GM12878 (cell line): ENCODE measurements at regions not wholly inside any gene's neighbourhood (a gene's known extent, or its start where the extent isn't known, plus 50 kb on each side); places are given as distances from the start of the nearest gene placed in this dataset.

ENCODE experiments used
- ATAC-seq: fragments of 200-7000 bp; cut with Tn5 transposase; 3 replicates; pipeline ENCODE4 v1.9.1; 2020; ENCODE audit warnings: mild to moderate bottlenecking, moderate library complexity
- BruUV-seq: library from RNA; stranded (reverse); fragments of 400-500 nt; replicated peaks from 2 replicates; lab custom pipeline; 2021; lab: Mats Ljungman, UMichigan
- CTCF ChIA-PET: fragments of 300-600 bp; sonication (Branson Sonifier 250); formaldehyde crosslinking; extraction: SDS; loops from one replicate; lab custom pipeline; 2021; ENCODE audit warnings: inconsistent platforms; lab: Yijun Ruan, JAX
- POLR2A ChIA-PET: fragments of 350-600 bp; formaldehyde crosslinking; extraction: SDS; loops from one replicate; lab custom pipeline; 2021; ENCODE audit warnings: inconsistent platforms; lab: Charles Lee
- RAD21 ChIA-PET: fragments of 300-600 bp; sonication (Branson Sonifier 250); formaldehyde crosslinking; loops from one replicate; lab custom pipeline; 2023; ENCODE audit warnings: antibody characterized with exemption; ENCODE audit not compliant: unreplicated experiment; lab: Charles Lee
- SMC1A ChIA-PET: fragments of 300-600 bp; sonication (Branson Sonifier 250); formaldehyde crosslinking; loops from one replicate; lab custom pipeline; 2023; ENCODE audit not compliant: unreplicated experiment, uncharacterized antibody; lab: Charles Lee
- DNase-seq: peaks from one replicate; pipeline ENCODE4 v3.0.0-alpha.2; 2011; ENCODE audit warnings: low read depth, low spot score
- FAIRE-seq: peaks from 3 replicates; lab custom pipeline; 2011; peaks lifted over from hg19 to GRCh38; lab: Jason Lieb, UNC
- H2AFZ ChIP-seq: 2 replicates; pipeline ENCODE4 v1.6.0; 2011; ENCODE audit warnings: low read depth, low read length, control low read depth; ENCODE audit not compliant: control insufficient read depth
- H3K27ac ChIP-seq: 2 replicates; pipeline ENCODE4 v1.5.1; 2011; ENCODE audit warnings: control low read depth; ENCODE audit not compliant: control insufficient read depth, insufficient read depth
- H3K27me3 ChIP-seq, 2 experiments: replicated peaks in 1 of 2; 2 replicates each; pipeline versions ENCODE4 v1.6.0 to v1.6.1; 2011; ENCODE audit warnings: low read length in 1 of 2; ENCODE audit not compliant: control insufficient read depth in 2 of 2, insufficient read depth in 2 of 2
- H3K36me3 ChIP-seq, 2 experiments: 2 replicates each; pipeline ENCODE4 v1.5.1; 2011; ENCODE audit warnings: low read length in 1 of 2; ENCODE audit not compliant: control insufficient read depth in 2 of 2, insufficient read depth in 2 of 2
- H3K4me1 ChIP-seq: 2 replicates; pipeline ENCODE4 v1.6.1; 2011; ENCODE audit warnings: mild to moderate bottlenecking, low read length, moderate library complexity, mixed read lengths; ENCODE audit not compliant: control insufficient read depth, insufficient read depth
- H3K4me2 ChIP-seq: 2 replicates; pipeline ENCODE4 v1.6.0; 2011; ENCODE audit warnings: control low read depth; ENCODE audit not compliant: control insufficient read depth, insufficient read depth
- H3K4me3 ChIP-seq: fragments of 200-600 bp; sonication (generic); 2 replicates; pipeline ENCODE4 v1.5.1; 2016
- H3K79me2 ChIP-seq: 2 replicates; pipeline ENCODE4 v1.6.0; 2011; ENCODE audit warnings: low read length; ENCODE audit not compliant: control insufficient read depth, insufficient read depth
- H3K9ac ChIP-seq: 2 replicates; pipeline ENCODE4 v1.8.0; 2011; ENCODE audit warnings: low read length, control low read depth, mixed read lengths; ENCODE audit not compliant: control insufficient read depth, insufficient read depth
- H3K9me3 ChIP-seq: replicated peaks from 3 replicates; pipeline ENCODE4 v1.5.1; 2011; ENCODE audit warnings: mild to moderate bottlenecking, low read length; ENCODE audit not compliant: control insufficient read depth, insufficient read depth
- H4K20me1 ChIP-seq: 2 replicates; pipeline ENCODE4 v1.6.0; 2011; ENCODE audit not compliant: control insufficient read depth, insufficient read depth
- CEBPB ChIP-seq, 2 experiments: fragments of 150-350 bp in 1 of 2; IDR thresholded peaks; 2 replicates each; pipeline ENCODE4 v1.6.1; 2012 to 2014; ENCODE audit warnings: low read depth in 2 of 2, low read length in 2 of 2, borderline replicate concordance in 1 of 2, inconsistent platforms in 1 of 2
- CUX1 ChIP-seq: IDR thresholded peaks from 2 replicates; pipeline ENCODE4 v1.6.1; 2012; ENCODE audit warnings: improper control_type of control experiment, low read depth, low read length; ENCODE audit not compliant: insufficient replicate concordance
- EZH2 ChIP-seq: IDR thresholded peaks from 2 replicates; pipeline ENCODE4 v1.6.1; 2012; ENCODE audit warnings: low read depth, mild to moderate bottlenecking, control low read depth, inconsistent platforms, low read length, borderline replicate concordance; ENCODE audit not compliant: control insufficient read depth
- FOXK2 ChIP-seq: fragments of 450-650 bp; IDR thresholded peaks from 2 replicates; pipeline ENCODE4 v1.6.1; 2017; ENCODE audit warnings: mild to moderate bottlenecking, moderate library complexity
- GATAD2B ChIP-seq: fragments of 450-650 bp; conservative IDR thresholded peaks from 2 replicates; pipeline ENCODE4 v1.6.1; 2017; ENCODE audit warnings: low read depth, mild to moderate bottlenecking, moderate library complexity
- HDGF ChIP-seq: fragments of 450-650 bp; IDR thresholded peaks from 2 replicates; pipeline ENCODE4 v1.6.1; 2016; ENCODE audit warnings: antibody characterized with exemption
- JUND ChIP-seq: IDR thresholded peaks from 2 replicates; pipeline ENCODE4 v1.6.1; 2012; ENCODE audit warnings: low read depth, mild to moderate bottlenecking, low read length, improper control_type of control experiment, moderate library complexity
- LARP7 ChIP-seq: fragments of 450-650 bp; IDR thresholded peaks from 2 replicates; pipeline ENCODE4 v1.6.1; 2017; ENCODE audit warnings: mild to moderate bottlenecking
- RELB ChIP-seq: fragments of 450-650 bp; IDR thresholded peaks from 2 replicates; pipeline ENCODE4 v1.6.1; 2017; ENCODE audit warnings: low read depth, mild to moderate bottlenecking, moderate library complexity
- RUNX3 ChIP-seq: IDR thresholded peaks from 2 replicates; pipeline ENCODE4 v1.6.1; 2012; ENCODE audit warnings: low read length, inconsistent platforms
- SRF ChIP-seq, 2 experiments: IDR thresholded peaks; 2 replicates each; pipeline ENCODE4 v1.6.1; 2011; ENCODE audit warnings: low read depth in 2 of 2, low read length in 2 of 2, mild to moderate bottlenecking in 1 of 2, moderate library complexity in 1 of 2
- USF1 ChIP-seq: IDR thresholded peaks from 2 replicates; pipeline ENCODE4 v1.6.1; 2011; ENCODE audit warnings: borderline replicate concordance, low read depth, mild to moderate bottlenecking, moderate library complexity, mixed read lengths, low read length; ENCODE audit not compliant: insufficient read depth; ENCODE audit errors: extremely low read length
- YBX1 ChIP-seq: fragments of 450-650 bp; IDR thresholded peaks from 2 replicates; pipeline ENCODE4 v1.6.1; 2016; ENCODE audit warnings: antibody characterized with exemption
- ZBED1 ChIP-seq: IDR thresholded peaks from 2 replicates; pipeline ENCODE4 v1.6.1; 2016; ENCODE audit warnings: borderline replicate concordance
- ZNF274 ChIP-seq: IDR thresholded peaks from one replicate; pipeline ENCODE4 v1.8.0; 2011; ENCODE audit not compliant: insufficient read length, insufficient read depth
- WGBS: methylation state at CpG from one replicate; pipeline ENCODE4 v1.1.6; 2016; ENCODE audit warnings: low lambda C conversion rate; ENCODE audit not compliant: insufficient replicate concordance, insufficient coverage; ENCODE audit errors: missing lambda C conversion rate; 5-methylcytosine and 5-hydroxymethylcytosine counted together
- in situ Hi-C: fragments of 300-500 bp; cut with MboI; formaldehyde crosslinking; loops from 9 replicates; pipeline ENCODE4 v1.14.3; 2018; ENCODE audit warnings: mixed read lengths
- intact Hi-C: fragments of 100-400 bp; cut with micrococcal nuclease; formaldehyde crosslinking; loops from one replicate; pipeline ENCODE4 v1.14.2; 2022; ENCODE audit not compliant: unreplicated experiment

DNA sequence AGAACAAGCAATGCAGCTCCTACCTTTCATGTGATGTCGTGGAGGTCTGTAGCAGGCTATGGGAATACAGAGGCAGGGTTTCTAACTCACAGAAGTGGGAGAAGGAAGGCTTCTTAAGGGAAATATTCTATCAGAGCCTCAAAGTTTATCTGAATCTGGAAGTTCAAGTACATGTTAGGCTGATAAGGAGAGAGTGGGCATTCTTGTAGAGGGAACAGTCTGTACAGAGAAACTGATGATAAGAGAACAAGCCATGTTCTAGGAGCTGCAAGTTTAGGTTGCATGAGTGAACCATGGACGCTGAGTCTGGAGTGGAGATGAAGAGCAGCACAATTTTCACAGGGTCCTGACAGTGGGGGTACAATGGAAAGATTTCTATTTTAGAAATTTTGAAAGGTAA is 344.0 kb downstream of the CHRM3 start:
- ATAC-seq (no peak), FAIRE-seq (no peak), DNase-seq (no peak)
- BruUV-seq = no TSS peak
- Histone ChIP-seq H2AFZ (no peak overlapping the region), H4K20me1 (no peaks in the 10 kb centered on the region), H3K27me3 (no peaks in the 10 kb centered on the region), H3K79me2 (no peaks in the 10 kb centered on the region), H3K27ac (no peak overlapping the region), H3K4me1 (no peaks in the 10 kb centered on the region), H3K9me3 (no peaks in the 10 kb centered on the region), H3K4me2 (no peak overlapping the region), H3K36me3 (no peaks in the 10 kb centered on the region), H3K9ac (no peak overlapping the region), H3K4me3 (no peak overlapping the region)
- SMC1A ChIA-PET = interaction anchor here (1.4 kb wide), 1 partner anchor 20 kb away, joined by 3 read pairs; no protein-coding TSS in a partner anchor
- WGBS = 0% methylated on average over 2 of the region's 2 CpGs
- RAD21 ChIA-PET = no interaction called here
- POLR2A ChIA-PET = no interaction called here
- intact Hi-C loops = no loop called here
- in situ Hi-C loops = no loop called here
- CTCF ChIA-PET = no interaction called here
- TF ChIP-seq RUNX3 = no peak
- no peak for TF ChIP-seq YBX1
- TF ChIP-seq FOXK2 = no peak
- TF ChIP-seq USF1 = no peak
- no peak for TF ChIP-seq CUX1
- TF ChIP-seq RELB = no peak
- TF ChIP-seq CEBPB (IDR thresholded peaks at IDR 0.05; ENCODE audit: borderline replicate concordance in 1 of 2, low read depth in 2 of 2, low read length in 2 of 2) = no peak
- TF ChIP-seq HDGF = no peak
- TF ChIP-seq EZH2 = no peak
- TF ChIP-seq LARP7 = no peak
- no peak for TF ChIP-seq GATAD2B
- TF ChIP-seq ZNF274 = no peak
- no peak for TF ChIP-seq SRF (IDR thresholded peaks at IDR 0.05; ENCODE audit: low read depth in 2 of 2, low read length in 2 of 2)
- no peak for TF ChIP-seq ZBED1
- no peak for TF ChIP-seq JUND
